K562 (cell line): ENCODE measurements at regions not wholly inside any gene's neighbourhood (a gene's known extent, or its start where the extent isn't known, plus 50 kb on each side); places are given as distances from the start of the nearest gene placed in this dataset.

ENCODE experiments used
- ERF ChIP-seq: fragments of 450-650 bp; formaldehyde crosslinking; IDR thresholded peaks from 2 replicates; pipeline ENCODE4 v1.4.0; 2020; ENCODE audit warnings: mild to moderate bottlenecking, mixed read lengths
- POLR2AphosphoS2 ChIP-seq: IDR thresholded peaks from 2 replicates; pipeline ENCODE4 v1.6.1; 2012; ENCODE audit warnings: low read length, improper control_type of control experiment
- SMARCA5 ChIP-seq: fragments of 450-650 bp; IDR thresholded peaks from 2 replicates; pipeline ENCODE4 v1.6.1; 2016
- U2AF2 ChIP-seq: fragments of 200-400 bp; formaldehyde crosslinking; optimal IDR thresholded peaks from 2 replicates; pipeline ENCODE3; 2017; ENCODE audit warnings: low read depth, mild to moderate bottlenecking, low read length
- TF ChIP-seq, protein P1 (sequence below): fragments of 450-650 bp; IDR thresholded peaks from 2 replicates; pipeline ENCODE4 v1.6.1; 2016; ENCODE audit warnings: mild to moderate bottlenecking, moderate library complexity

DNA sequence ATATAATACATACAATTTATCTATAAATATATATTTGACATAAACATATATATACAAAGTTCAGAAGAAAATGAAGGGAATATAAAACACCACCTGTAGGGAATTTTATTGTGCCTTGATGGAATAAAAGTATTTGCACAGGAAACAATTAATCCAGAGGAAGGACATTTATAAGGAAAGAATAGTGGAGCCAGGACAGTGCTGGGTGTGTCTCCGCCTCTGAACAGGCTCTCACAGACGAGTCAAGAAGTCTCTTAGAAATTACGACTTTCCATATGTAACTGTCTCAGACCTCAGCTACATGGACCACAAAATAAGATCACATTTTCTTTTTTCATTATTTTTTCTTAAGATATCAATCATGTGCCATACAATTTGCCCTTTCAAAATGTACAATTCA lies 93.9 kb downstream of the TMEM114 start (continued):
- TF ChIP-seq, protein P1, sequence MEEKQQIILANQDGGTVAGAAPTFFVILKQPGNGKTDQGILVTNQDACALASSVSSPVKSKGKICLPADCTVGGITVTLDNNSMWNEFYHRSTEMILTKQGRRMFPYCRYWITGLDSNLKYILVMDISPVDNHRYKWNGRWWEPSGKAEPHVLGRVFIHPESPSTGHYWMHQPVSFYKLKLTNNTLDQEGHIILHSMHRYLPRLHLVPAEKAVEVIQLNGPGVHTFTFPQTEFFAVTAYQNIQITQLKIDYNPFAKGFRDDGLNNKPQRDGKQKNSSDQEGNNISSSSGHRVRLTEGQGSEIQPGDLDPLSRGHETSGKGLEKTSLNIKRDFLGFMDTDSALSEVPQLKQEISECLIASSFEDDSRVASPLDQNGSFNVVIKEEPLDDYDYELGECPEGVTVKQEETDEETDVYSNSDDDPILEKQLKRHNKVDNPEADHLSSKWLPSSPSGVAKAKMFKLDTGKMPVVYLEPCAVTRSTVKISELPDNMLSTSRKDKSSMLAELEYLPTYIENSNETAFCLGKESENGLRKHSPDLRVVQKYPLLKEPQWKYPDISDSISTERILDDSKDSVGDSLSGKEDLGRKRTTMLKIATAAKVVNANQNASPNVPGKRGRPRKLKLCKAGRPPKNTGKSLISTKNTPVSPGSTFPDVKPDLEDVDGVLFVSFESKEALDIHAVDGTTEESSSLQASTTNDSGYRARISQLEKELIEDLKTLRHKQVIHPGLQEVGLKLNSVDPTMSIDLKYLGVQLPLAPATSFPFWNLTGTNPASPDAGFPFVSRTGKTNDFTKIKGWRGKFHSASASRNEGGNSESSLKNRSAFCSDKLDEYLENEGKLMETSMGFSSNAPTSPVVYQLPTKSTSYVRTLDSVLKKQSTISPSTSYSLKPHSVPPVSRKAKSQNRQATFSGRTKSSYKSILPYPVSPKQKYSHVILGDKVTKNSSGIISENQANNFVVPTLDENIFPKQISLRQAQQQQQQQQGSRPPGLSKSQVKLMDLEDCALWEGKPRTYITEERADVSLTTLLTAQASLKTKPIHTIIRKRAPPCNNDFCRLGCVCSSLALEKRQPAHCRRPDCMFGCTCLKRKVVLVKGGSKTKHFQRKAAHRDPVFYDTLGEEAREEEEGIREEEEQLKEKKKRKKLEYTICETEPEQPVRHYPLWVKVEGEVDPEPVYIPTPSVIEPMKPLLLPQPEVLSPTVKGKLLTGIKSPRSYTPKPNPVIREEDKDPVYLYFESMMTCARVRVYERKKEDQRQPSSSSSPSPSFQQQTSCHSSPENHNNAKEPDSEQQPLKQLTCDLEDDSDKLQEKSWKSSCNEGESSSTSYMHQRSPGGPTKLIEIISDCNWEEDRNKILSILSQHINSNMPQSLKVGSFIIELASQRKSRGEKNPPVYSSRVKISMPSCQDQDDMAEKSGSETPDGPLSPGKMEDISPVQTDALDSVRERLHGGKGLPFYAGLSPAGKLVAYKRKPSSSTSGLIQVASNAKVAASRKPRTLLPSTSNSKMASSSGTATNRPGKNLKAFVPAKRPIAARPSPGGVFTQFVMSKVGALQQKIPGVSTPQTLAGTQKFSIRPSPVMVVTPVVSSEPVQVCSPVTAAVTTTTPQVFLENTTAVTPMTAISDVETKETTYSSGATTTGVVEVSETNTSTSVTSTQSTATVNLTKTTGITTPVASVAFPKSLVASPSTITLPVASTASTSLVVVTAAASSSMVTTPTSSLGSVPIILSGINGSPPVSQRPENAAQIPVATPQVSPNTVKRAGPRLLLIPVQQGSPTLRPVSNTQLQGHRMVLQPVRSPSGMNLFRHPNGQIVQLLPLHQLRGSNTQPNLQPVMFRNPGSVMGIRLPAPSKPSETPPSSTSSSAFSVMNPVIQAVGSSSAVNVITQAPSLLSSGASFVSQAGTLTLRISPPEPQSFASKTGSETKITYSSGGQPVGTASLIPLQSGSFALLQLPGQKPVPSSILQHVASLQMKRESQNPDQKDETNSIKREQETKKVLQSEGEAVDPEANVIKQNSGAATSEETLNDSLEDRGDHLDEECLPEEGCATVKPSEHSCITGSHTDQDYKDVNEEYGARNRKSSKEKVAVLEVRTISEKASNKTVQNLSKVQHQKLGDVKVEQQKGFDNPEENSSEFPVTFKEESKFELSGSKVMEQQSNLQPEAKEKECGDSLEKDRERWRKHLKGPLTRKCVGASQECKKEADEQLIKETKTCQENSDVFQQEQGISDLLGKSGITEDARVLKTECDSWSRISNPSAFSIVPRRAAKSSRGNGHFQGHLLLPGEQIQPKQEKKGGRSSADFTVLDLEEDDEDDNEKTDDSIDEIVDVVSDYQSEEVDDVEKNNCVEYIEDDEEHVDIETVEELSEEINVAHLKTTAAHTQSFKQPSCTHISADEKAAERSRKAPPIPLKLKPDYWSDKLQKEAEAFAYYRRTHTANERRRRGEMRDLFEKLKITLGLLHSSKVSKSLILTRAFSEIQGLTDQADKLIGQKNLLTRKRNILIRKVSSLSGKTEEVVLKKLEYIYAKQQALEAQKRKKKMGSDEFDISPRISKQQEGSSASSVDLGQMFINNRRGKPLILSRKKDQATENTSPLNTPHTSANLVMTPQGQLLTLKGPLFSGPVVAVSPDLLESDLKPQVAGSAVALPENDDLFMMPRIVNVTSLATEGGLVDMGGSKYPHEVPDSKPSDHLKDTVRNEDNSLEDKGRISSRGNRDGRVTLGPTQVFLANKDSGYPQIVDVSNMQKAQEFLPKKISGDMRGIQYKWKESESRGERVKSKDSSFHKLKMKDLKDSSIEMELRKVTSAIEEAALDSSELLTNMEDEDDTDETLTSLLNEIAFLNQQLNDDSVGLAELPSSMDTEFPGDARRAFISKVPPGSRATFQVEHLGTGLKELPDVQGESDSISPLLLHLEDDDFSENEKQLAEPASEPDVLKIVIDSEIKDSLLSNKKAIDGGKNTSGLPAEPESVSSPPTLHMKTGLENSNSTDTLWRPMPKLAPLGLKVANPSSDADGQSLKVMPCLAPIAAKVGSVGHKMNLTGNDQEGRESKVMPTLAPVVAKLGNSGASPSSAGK: no peak
- TF ChIP-seq ERF (CRISPR knock-in tag) (no peak), SMARCA5 (no peak), U2AF2 (no peak), POLR2AphosphoS2 (no peak)
